ENCODE measurements at regions not wholly inside any gene's neighbourhood (a gene's known extent, or its start where the extent isn't known, plus 50 kb on each side); places are given as distances from the start of the nearest gene placed in this dataset.

- TF ChIP-seq POLR2A (IDR thresholded peaks at IDR 0.05; ENCODE audit: low read depth, low read length) (no peak), TAF1 (IDR thresholded peaks at IDR 0.05; ENCODE audit: low read depth, low read length) (no peak)
Measured at GRCh38 chr19:31112158-31112557, 237.1 kb downstream of the TSHZ3 start.
